HepG2 (cell line): ENCODE measurements at regions not wholly inside any gene's neighbourhood (a gene's known extent, or its start where the extent isn't known, plus 50 kb on each side); places are given as distances from the start of the nearest gene placed in this dataset.

Experiments
- TF ChIP-seq, protein P1 (sequence below): sonication (generic); formaldehyde crosslinking; IDR thresholded peaks from 2 replicates; pipeline ENCODE4 v1.4.0; 2020; ENCODE audit warnings: missing genetic modification reagents, borderline replicate concordance
- TF ChIP-seq, protein P2 (sequence below): sonication (generic); formaldehyde crosslinking; IDR thresholded peaks from 2 replicates; pipeline ENCODE4 v1.4.0; 2020; ENCODE audit warnings: mild to moderate bottlenecking, missing genetic modification reagents

DNA sequence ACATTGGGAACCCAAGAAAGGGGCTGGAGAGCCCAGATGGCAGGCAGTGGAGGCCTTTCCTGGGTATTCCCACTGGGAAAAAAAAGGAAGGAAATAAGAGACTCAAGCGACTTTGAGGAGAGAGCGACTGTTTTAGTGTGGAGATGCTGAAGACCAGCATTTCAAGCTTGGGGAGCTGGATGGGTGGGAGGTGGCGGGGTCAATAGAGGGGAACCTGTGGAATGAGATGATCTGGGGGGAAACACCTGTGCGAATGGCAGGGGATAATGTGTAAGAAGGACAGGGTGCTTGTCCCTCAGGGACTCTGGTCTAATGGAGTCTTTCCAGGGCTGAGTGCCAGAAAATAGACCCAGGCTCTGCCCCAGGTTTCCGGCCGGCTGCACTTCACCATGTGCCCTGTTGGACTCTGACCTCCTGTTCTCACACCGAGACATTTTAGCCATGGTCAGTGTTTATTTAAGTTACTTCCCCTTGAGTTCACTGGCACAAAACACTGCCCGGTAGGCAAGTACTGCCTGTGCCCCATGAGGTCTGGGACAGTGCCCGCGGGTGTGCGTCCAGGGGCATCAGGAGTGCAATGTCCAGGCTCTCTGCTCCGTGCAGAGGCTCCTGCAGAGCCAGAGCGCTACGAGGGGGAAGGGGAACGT, 50.4 kb upstream of the NKX2-2 start (continued):
- TF ChIP-seq, protein P1, sequence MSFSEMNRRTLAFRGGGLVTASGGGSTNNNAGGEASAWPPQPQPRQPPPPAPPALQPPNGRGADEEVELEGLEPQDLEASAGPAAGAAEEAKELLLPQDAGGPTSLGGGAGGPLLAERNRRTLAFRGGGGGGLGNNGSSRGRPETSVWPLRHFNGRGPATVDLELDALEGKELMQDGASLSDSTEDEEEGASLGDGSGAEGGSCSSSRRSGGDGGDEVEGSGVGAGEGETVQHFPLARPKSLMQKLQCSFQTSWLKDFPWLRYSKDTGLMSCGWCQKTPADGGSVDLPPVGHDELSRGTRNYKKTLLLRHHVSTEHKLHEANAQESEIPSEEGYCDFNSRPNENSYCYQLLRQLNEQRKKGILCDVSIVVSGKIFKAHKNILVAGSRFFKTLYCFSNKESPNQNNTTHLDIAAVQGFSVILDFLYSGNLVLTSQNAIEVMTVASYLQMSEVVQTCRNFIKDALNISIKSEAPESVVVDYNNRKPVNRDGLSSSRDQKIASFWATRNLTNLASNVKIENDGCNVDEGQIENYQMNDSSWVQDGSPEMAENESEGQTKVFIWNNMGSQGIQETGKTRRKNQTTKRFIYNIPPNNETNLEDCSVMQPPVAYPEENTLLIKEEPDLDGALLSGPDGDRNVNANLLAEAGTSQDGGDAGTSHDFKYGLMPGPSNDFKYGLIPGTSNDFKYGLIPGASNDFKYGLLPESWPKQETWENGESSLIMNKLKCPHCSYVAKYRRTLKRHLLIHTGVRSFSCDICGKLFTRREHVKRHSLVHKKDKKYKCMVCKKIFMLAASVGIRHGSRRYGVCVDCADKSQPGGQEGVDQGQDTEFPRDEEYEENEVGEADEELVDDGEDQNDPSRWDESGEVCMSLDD (CRISPR knock-in tag) = 0 out of 2 replicates have a peak, but pooled peaks have one; percentile 19
- TF ChIP-seq, protein P2, sequence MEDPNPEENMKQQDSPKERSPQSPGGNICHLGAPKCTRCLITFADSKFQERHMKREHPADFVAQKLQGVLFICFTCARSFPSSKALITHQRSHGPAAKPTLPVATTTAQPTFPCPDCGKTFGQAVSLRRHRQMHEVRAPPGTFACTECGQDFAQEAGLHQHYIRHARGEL = no peak
